ENCODE measurements at regions not wholly inside any gene's neighbourhood (a gene's known extent, or its start where the extent isn't known, plus 50 kb on each side); places are given as distances from the start of the nearest gene placed in this dataset.

DNA sequence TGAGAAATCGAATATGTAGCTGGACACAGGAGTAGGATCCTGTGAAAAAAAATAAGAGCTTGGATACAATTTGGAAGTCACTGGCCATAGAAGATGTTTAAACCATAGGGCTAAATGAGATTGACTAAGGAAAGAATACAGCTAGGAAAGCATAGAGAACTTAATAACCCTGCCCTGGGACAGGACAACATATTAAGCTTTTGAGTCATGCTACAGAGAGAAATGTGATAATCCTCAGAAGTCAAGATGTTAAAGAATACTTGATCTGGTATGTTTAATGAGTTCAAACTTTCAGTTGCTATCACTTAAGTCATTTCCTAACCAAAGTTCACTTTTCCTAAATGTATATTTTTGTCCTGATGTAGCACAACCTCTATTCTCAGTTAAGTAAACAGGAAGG lies 154.6 kb upstream of the TSHZ2 start:
- in situ Hi-C loops (cut with HindIII; ENCODE audit: extremely low pct_ligation_motif_present, low pct_unique_long_range_greater_than_20kb): no loop called here
- no TSS peak for BruUV-seq (replicated peaks)
- no peak for TF ChIP-seq RNF219 (CRISPR knock-in tag; IDR thresholded peaks at IDR 0.05)
- no peak for TF ChIP-seq FIP1L1 (IDR thresholded peaks at IDR 0.05; ENCODE audit: borderline replicate concordance, insufficient read depth, low read depth, low read length)
- TF ChIP-seq, protein P1, sequence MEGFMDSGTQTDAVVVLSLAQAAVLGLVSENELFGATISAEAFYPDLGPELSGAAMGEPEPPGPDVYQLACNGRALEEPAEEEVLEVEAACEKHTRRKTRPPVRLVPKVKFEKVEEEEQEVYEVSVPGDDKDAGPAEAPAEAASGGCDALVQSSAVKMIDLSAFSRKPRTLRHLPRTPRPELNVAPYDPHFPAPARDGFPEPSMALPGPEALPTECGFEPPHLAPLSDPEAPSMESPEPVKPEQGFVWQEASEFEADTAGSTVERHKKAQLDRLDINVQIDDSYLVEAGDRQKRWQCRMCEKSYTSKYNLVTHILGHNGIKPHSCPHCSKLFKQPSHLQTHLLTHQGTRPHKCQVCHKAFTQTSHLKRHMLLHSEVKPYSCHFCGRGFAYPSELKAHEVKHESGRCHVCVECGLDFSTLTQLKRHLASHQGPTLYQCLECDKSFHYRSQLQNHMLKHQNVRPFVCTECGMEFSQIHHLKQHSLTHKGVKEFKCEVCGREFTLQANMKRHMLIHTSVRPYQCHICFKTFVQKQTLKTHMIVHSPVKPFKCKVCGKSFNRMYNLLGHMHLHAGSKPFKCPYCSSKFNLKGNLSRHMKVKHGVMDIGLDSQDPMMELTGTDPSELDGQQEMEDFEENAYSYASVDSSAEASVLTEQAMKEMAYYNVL (CRISPR knock-in tag; IDR thresholded peaks at IDR 0.05; ENCODE audit: borderline replicate concordance): no peak
- TF ChIP-seq ELF1 (CRISPR knock-in tag; IDR thresholded peaks at IDR 0.05): no peak
- TF ChIP-seq KAT7 (CRISPR knock-in tag; IDR thresholded peaks at IDR 0.05; ENCODE audit: borderline replicate concordance): no peak
- no peak for TF ChIP-seq JARID2 (CRISPR knock-in tag; IDR thresholded peaks at IDR 0.05; ENCODE audit: insufficient replicate concordance)
- TF ChIP-seq CREBL2 (CRISPR knock-in tag; IDR thresholded peaks at IDR 0.05; ENCODE audit: borderline replicate concordance): no peak
- no peak for TF ChIP-seq TOE1 (CRISPR knock-in tag; IDR thresholded peaks at IDR 0.05)
- TF ChIP-seq KDM1A (CRISPR knock-in tag; IDR thresholded peaks at IDR 0.05): no peak
- TF ChIP-seq FOXJ3 (CRISPR knock-in tag; IDR thresholded peaks at IDR 0.05; ENCODE audit: borderline replicate concordance): no peak
- TF ChIP-seq ZNF552 (CRISPR knock-in tag; IDR thresholded peaks at IDR 0.05; ENCODE audit: borderline replicate concordance): no peak
- no peak for TF ChIP-seq KDM4B (CRISPR knock-in tag; IDR thresholded peaks at IDR 0.05)
- TF ChIP-seq SP140L (CRISPR knock-in tag; IDR thresholded peaks at IDR 0.05; ENCODE audit: borderline replicate concordance): no peak
- TF ChIP-seq, protein P2, sequence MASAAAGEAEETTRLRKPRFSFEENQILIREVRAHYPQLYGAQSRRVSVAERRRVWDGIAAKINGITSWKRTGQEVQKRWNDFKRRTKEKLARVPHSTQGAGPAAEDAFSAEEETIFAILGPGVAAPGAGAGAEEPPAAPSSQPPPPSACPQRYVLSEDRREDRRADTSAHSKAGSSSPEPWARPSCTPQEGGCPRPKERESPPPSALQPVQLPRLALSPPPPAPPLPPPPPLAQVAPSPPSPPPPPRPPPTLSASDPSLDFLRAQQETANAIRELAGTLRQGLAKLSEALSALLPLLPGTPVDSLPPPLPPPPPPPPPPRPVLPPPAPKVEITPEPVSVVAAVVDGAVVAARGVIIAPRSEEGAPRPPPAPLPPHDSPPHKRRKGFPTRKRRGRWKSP (CRISPR knock-in tag; IDR thresholded peaks at IDR 0.05): no peak
- TF ChIP-seq ZNF687 (CRISPR knock-in tag; IDR thresholded peaks at IDR 0.05): no peak
- TF ChIP-seq ZNF263 (CRISPR knock-in tag; IDR thresholded peaks at IDR 0.05): no peak

More for the DNA sequence above, 154.6 kb upstream of the TSHZ2 start:
- Histone ChIP-seq H2AFZ (ENCODE audit: low read length) (no peak overlapping the region), H3K9me3 (ENCODE audit: low read length) (peaks cover 9% of the 10 kb centered on the region; the same call in 1 of the 2 replicates), H3K36me3 (replicated peaks in 1 of 2; ENCODE audit: control insufficient read depth in 1 of 2, insufficient read depth in 2 of 2, low read length in 2 of 2) (no peaks in the 10 kb centered on the region), H3K27me3 (ENCODE audit: control insufficient read depth in 1 of 2, insufficient read depth in 2 of 2, low read length in 2 of 2) (no peaks in the 10 kb centered on the region), H3K79me2 (ENCODE audit: insufficient read depth, low read length) (no peaks in the 10 kb centered on the region), H4K20me1 (ENCODE audit: insufficient read depth, low read length) (no peaks in the 10 kb centered on the region), H3K4me1 (ENCODE audit: insufficient read depth, low read length) (no peaks in the 10 kb centered on the region), H3K4me3 (replicated peaks in 1 of 3; ENCODE audit: insufficient read depth in 1 of 3, low read depth in 2 of 3, low read length in 3 of 3) (no peak overlapping the region), H3K27ac (ENCODE audit: extremely low read length, insufficient read depth, low read length) (no peak overlapping the region), H3K9ac (ENCODE audit: insufficient read depth, low read depth, low read length) (no peak overlapping the region), H3K4me2 (ENCODE audit: low read depth, low read length) (no peak overlapping the region)
- POLR2A ChIA-PET: no interaction called here
- FAIRE-seq (no peak), ATAC-seq (no peak), DNase-seq (ENCODE audit: low spot score) (no peak)
- intact Hi-C loops (cut with micrococcal nuclease; ENCODE audit: unreplicated experiment): no loop called here
- WGBS (ENCODE audit: low lambda C conversion rate): 1% methylated on average over 1 of the region's 1 CpG
- CTCF ChIA-PET (ENCODE audit: low intra/inter-chr PET ratio, low total read pairs): no interaction called here
